Liver (tissue), 8 donors: ENCODE measurements at regions not wholly inside any gene's neighbourhood (a gene's known extent, or its start where the extent isn't known, plus 50 kb on each side); places are given as distances from the start of the nearest gene placed in this dataset.

Source experiments
- DNase-seq: peaks from one replicate; pipeline ENCODE4 v3.0.0-alpha.2; 2017; ENCODE audit warnings: low spot score
- H3K27ac ChIP-seq, 2 donors: one replicate each; pipeline ENCODE4 v1.7.0; 2013; ENCODE audit warnings: inconsistent platforms in 2 of 2, low read length in 2 of 2, control low read depth in 1 of 2, low read depth in 1 of 2, mild to moderate bottlenecking in 1 of 2
- H3K27me3 ChIP-seq, 4 donors: one replicate each; pipeline versions ENCODE4 v1.6.1 to v1.7.0; 2013; ENCODE audit warnings: low read length in 3 of 4, inconsistent platforms in 1 of 4, mild to moderate bottlenecking in 1 of 4, moderate library complexity in 1 of 4; ENCODE audit not compliant: control insufficient read depth in 4 of 4, insufficient read depth in 4 of 4
- H3K36me3 ChIP-seq, 4 donors: one replicate each; pipeline versions ENCODE4 v1.6.1 to v1.7.0; 2013; ENCODE audit warnings: low read length in 3 of 4, mild to moderate bottlenecking in 3 of 4, low read depth in 1 of 4, moderate library complexity in 1 of 4; ENCODE audit not compliant: control insufficient read depth in 4 of 4, insufficient read depth in 3 of 4
- H3K4me1 ChIP-seq, 4 donors: one replicate each; pipeline versions ENCODE4 v1.6.1 to v1.7.0; 2013; ENCODE audit warnings: low read length in 3 of 4, mild to moderate bottlenecking in 3 of 4, moderate library complexity in 1 of 4; ENCODE audit not compliant: control insufficient read depth in 4 of 4, insufficient read depth in 4 of 4
- H3K4me3 ChIP-seq, 3 donors: one replicate each; pipeline versions ENCODE4 v1.6.1 to v1.7.0; 2013; ENCODE audit warnings: low read length in 3 of 3, control low read depth in 1 of 3, low read depth in 1 of 3, mild to moderate bottlenecking in 1 of 3
- H3K9ac ChIP-seq, 2 donors: one replicate each; pipeline ENCODE4 v1.7.0; 2013; ENCODE audit warnings: low read length in 2 of 2, mild to moderate bottlenecking in 2 of 2, moderate library complexity in 2 of 2, control low read depth in 1 of 2, low read depth in 1 of 2
- H3K9me3 ChIP-seq, 4 donors: one replicate each; pipeline versions ENCODE4 v1.6.1 to v1.7.0; 2013; ENCODE audit warnings: low read length in 3 of 4; ENCODE audit not compliant: control insufficient read depth in 4 of 4
- ATF3 ChIP-seq: IDR thresholded peaks from 2 replicates; pipeline ENCODE4 v1.6.1; 2016; ENCODE audit warnings: antibody characterized with exemption
- CTCF ChIP-seq: fragments of 150-350 bp; IDR thresholded peaks from 2 replicates; pipeline ENCODE4 v1.5.1; 2017; ENCODE audit warnings: improper control_type of control experiment, low read depth, low read length; ENCODE audit not compliant: missing input control
- EGR1 ChIP-seq, 2 donors: IDR thresholded peaks; 2 replicates each; pipeline ENCODE4 v1.6.1; 2016 to 2018; ENCODE audit warnings: antibody characterized with exemption in 2 of 2, low read depth in 2 of 2
- FOXA1 ChIP-seq: IDR thresholded peaks from 2 replicates; pipeline ENCODE4 v1.6.1; 2016; ENCODE audit warnings: antibody characterized with exemption
- FOXA2 ChIP-seq: IDR thresholded peaks from 2 replicates; pipeline ENCODE4 v1.6.1; 2016; ENCODE audit warnings: antibody characterized with exemption
- GABPA ChIP-seq, 2 donors: IDR thresholded peaks in 1 of 2; conservative IDR thresholded peaks in 1 of 2; 2 replicates each; pipeline ENCODE4 v1.6.1; 2016; ENCODE audit warnings: antibody characterized with exemption in 2 of 2, mild to moderate bottlenecking in 1 of 2, moderate library complexity in 1 of 2
- HNF4A ChIP-seq, 2 donors: conservative IDR thresholded peaks; 2 replicates each; pipeline ENCODE4 v1.6.1; 2016; ENCODE audit warnings: antibody characterized with exemption in 2 of 2, mild to moderate bottlenecking in 2 of 2
- HNF4G ChIP-seq: IDR thresholded peaks from 2 replicates; pipeline ENCODE4 v1.6.1; 2016; ENCODE audit warnings: antibody characterized with exemption
- JUND ChIP-seq, 2 donors: IDR thresholded peaks; 2 replicates each; pipeline ENCODE4 v1.6.1; 2016; ENCODE audit warnings: antibody characterized with exemption in 2 of 2
- MAX ChIP-seq: IDR thresholded peaks from 2 replicates; pipeline ENCODE4 v1.6.1; 2016; ENCODE audit warnings: antibody characterized with exemption
- NR2F2 ChIP-seq: IDR thresholded peaks from 2 replicates; pipeline ENCODE4 v1.6.1; 2016; ENCODE audit warnings: antibody characterized with exemption
- RAD21 ChIP-seq, 2 donors: IDR thresholded peaks; 2 replicates each; pipeline ENCODE4 v1.6.1; 2016; ENCODE audit warnings: antibody characterized with exemption in 2 of 2, mild to moderate bottlenecking in 2 of 2
- REST ChIP-seq: IDR thresholded peaks from 2 replicates; pipeline ENCODE4 v1.6.1; 2016; ENCODE audit warnings: antibody characterized with exemption, mild to moderate bottlenecking
- RXRA ChIP-seq, 2 donors: IDR thresholded peaks; 2 replicates each; pipeline ENCODE4 v1.6.1; 2017 to 2018; ENCODE audit warnings: antibody characterized with exemption in 2 of 2, mild to moderate bottlenecking in 1 of 2
- SP1 ChIP-seq: IDR thresholded peaks from 2 replicates; pipeline ENCODE4 v1.6.1; 2018; ENCODE audit warnings: antibody characterized with exemption, mild to moderate bottlenecking
- TAF1 ChIP-seq: conservative IDR thresholded peaks from 2 replicates; pipeline ENCODE4 v1.6.1; 2016; ENCODE audit warnings: antibody characterized with exemption, mild to moderate bottlenecking
- YY1 ChIP-seq: IDR thresholded peaks from 2 replicates; pipeline ENCODE4 v1.6.1; 2016; ENCODE audit warnings: antibody characterized with exemption, mild to moderate bottlenecking
- ZBTB33 ChIP-seq: IDR thresholded peaks from 2 replicates; pipeline ENCODE4 v1.6.1; 2016; ENCODE audit warnings: antibody characterized with exemption
- WGBS: extraction: QIAGEN DNeasy Blood & Tissue Kit; methylation state at CpG from one replicate; pipeline ENCODE4 v1.1.7; 2013; 5-methylcytosine and 5-hydroxymethylcytosine counted together
- donor health status: healthy.
- donor health status: healthy.
- donor health status: healthy.
- donor health status: healthy.
- donor health status: healthy.

- no peak overlapping the region for H3K4me3 ChIP-seq
- no peak overlapping the region for H3K9ac ChIP-seq
- H3K27me3 ChIP-seq = peaks cover 0 to 3% (median 0%) of the 10 kb centered on the region in 4 donors
- no peaks in the 10 kb centered on the region for H3K4me1 ChIP-seq
- H3K27ac ChIP-seq = no peak overlapping the region
- no peaks in the 10 kb centered on the region for H3K36me3 ChIP-seq
- WGBS = 84% methylated on average over 5 of the region's 5 CpGs
- no peaks in the 10 kb centered on the region for H3K9me3 ChIP-seq
- TF ChIP-seq HNF4A (conservative IDR thresholded peaks at IDR 0.05) = no peak
- TF ChIP-seq CTCF = no peak
- no peak for TF ChIP-seq ZBTB33
- TF ChIP-seq FOXA2 = no peak
- no peak for TF ChIP-seq HNF4G
- no peak for TF ChIP-seq GABPA (IDR thresholded peaks at IDR 0.05 in 1 of 2, conservative IDR thresholded peaks at IDR 0.05 in 1 of 2)
- TF ChIP-seq RAD21 (IDR thresholded peaks at IDR 0.05) = no peak
- no peak for TF ChIP-seq SP1
- TF ChIP-seq TAF1 = no peak
- no peak for TF ChIP-seq NR2F2
- no peak for TF ChIP-seq REST
- no peak for TF ChIP-seq YY1
- no peak for TF ChIP-seq ATF3
- TF ChIP-seq EGR1 (IDR thresholded peaks at IDR 0.05; ENCODE audit: low read depth in 2 of 2) = no peak
- TF ChIP-seq JUND (IDR thresholded peaks at IDR 0.05) = no peak
- no peak for DNase-seq
Measured at GRCh38 chrX:142819461-142819860, 206.3 kb upstream of the SPANXN4 start.

GRCh38 chrX:142828129-142828528 is 197.6 kb upstream of the SPANXN4 start:
- H3K4me1 ChIP-seq = no peaks in the 10 kb centered on the region
- no peak for DNase-seq

More at GRCh38 chrX:142828129-142828528, 197.6 kb upstream of the SPANXN4 start:
- Histone ChIP-seq H3K4me3 (no peak overlapping the region), H3K27me3 (no peaks in the 10 kb centered on the region), H3K27ac (no peak overlapping the region), H3K9me3 (no peaks in the 10 kb centered on the region), H3K36me3 (no peaks in the 10 kb centered on the region), H3K9ac (no peak overlapping the region)
- no peak for TF ChIP-seq SP1
- TF ChIP-seq RXRA (IDR thresholded peaks at IDR 0.05) = no peak
- no peak for TF ChIP-seq MAX
- TF ChIP-seq NR2F2 = no peak
- no peak for TF ChIP-seq FOXA1
- no peak for TF ChIP-seq TAF1
- TF ChIP-seq HNF4A (conservative IDR thresholded peaks at IDR 0.05) = no peak
- no peak for TF ChIP-seq CTCF
- no peak for TF ChIP-seq REST
- no peak for TF ChIP-seq FOXA2
- TF ChIP-seq EGR1 (IDR thresholded peaks at IDR 0.05; ENCODE audit: low read depth in 2 of 2) = no peak
- no peak for TF ChIP-seq HNF4G
- no peak for TF ChIP-seq JUND (IDR thresholded peaks at IDR 0.05)
- no peak for TF ChIP-seq GABPA (IDR thresholded peaks at IDR 0.05 in 1 of 2, conservative IDR thresholded peaks at IDR 0.05 in 1 of 2)
- 86% methylated on average over 1 of the region's 1 CpG for WGBS
